ENCODE measurements at regions not wholly inside any gene's neighbourhood (a gene's known extent, or its start where the extent isn't known, plus 50 kb on each side); places are given as distances from the start of the nearest gene placed in this dataset.

DNA sequence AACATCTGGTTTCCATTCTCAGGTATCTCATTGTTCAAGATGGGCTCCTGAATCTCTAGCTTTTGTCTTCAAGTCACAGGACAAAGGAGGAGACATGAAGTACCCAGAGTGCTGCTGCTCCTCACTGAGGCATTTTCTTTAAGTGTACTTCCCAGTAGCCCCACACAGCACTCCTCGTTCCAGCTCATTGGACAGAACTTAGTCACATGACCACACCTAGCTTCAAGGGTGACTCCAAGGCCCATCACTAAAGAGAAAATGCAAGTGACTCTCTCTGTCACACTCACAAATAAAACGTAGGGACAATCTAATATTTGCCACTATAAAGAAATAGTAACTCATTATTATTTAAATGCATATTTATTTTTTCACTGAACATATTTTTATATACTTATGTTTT, 58.3 kb upstream of the NEUROD6 start:
- DNase-seq (ENCODE audit: low spot score): no peak
- intact Hi-C loops (cut with DNase I): no loop called here

DNA sequence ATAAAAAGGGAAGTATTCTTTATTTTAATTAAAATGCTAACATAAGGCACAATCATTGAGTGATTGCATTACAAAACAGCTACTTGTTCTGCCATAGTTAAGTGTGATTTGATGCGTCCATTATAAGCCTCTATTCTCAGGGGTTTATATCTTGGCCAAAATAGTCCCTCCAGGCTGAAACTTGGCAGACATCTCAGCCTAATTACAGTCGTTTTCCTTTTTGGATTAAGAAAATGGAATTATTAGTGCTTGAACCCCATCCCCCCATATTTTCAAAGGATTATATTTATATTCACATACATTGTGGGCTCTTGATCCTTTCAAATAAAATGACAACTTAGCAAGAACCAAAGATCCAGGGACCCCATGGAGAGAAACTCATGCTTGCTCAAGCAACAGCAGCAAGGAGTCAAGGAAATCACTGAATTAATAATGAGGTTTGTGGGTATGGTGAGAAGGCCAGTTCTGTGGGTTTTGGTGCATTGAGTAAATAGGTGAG, 66.7 kb upstream of the NEUROD6 start:
- intact Hi-C loops (cut with DNase I): no loop called here
- no peak for DNase-seq (ENCODE audit: low spot score)

DNA sequence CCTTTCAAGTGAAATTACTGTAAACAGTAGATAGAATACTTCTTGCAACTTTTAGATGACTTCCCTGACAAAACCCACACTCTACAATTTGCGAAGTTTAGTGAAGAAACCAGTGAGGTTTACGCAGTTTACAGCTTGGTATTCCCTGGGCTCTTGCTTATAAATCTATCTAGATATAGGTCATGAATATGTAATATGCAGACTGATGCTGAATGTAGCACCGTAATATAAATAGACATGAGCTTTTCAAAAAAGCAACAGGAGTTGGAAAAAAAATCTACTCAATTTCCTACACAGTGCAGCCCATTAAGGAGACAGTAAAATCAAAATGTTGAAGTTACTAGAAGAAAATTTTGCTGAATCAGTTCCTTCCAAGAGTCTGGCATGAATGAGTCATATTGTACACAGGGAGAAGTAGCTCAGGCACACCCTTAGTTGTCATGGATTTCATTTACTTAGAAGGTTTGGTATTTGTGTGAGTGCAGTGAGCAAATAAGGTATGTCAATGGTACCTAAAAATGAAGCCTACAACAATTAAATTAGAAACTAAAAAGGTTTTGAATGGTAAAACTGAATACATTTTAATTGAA, 67.7 kb upstream of the NEUROD6 start:
- no peak for DNase-seq (ENCODE audit: low spot score)
- intact Hi-C loops (cut with DNase I): no loop called here

DNA sequence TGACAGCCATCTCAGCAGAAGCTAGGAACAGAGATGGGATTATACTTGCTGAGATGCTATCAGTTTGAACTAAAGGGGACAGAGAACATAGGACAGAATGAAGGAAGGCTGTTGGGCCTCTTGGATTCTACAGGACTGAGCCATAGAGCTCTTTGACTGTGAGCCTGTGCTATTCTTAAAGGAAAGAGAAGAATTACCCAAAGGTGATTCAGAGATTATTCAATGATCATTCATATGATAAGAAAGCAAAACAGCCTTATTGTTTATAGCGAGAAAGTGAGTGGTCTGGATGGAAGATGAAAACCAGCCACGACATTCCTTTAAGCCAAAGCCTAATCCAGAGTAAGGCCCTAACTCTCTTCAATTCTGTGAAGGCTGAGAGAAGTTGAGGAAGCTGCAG, 69.7 kb upstream of the NEUROD6 start:
- intact Hi-C loops (cut with DNase I): no loop called here
- no peak for DNase-seq (ENCODE audit: low spot score)

DNA sequence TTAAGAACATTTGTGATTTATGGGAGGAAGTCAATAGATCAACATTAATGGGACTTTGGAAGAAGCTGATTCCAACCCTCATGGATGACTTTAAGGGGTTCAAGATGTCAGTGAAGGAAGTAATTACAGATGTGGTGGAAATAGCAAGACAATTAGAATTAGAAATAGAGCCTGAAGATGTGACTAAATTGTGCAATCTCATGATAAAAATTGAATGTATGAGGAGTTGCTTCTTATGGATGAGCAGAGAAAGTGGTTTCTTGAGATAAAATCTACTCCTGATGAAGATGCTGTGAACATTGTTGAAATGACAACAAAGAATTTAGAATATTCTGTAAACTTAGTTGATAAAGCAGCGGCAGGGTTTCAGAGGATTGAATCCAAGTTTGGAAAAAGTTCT, 70.9 kb upstream of the NEUROD6 start:
- no peak for DNase-seq (ENCODE audit: low spot score)
- intact Hi-C loops (cut with DNase I): no loop called here

GRCh38 chr7:31413766-31414165, 73.2 kb upstream of the NEUROD6 start:
- no peak for DNase-seq (ENCODE audit: low spot score)
- intact Hi-C loops (cut with DNase I): no loop called here

- no peak for DNase-seq (ENCODE audit: low spot score)
- intact Hi-C loops (cut with DNase I): no loop called here
Observed at GRCh38 chr7:31416381-31416870, 75.9 kb upstream of the NEUROD6 start.

GRCh38 chr7:31418928-31419327, 78.4 kb upstream of the NEUROD6 start:
- DNase-seq (ENCODE audit: low spot score): no peak
- intact Hi-C loops (cut with DNase I): no loop called here

DNA sequence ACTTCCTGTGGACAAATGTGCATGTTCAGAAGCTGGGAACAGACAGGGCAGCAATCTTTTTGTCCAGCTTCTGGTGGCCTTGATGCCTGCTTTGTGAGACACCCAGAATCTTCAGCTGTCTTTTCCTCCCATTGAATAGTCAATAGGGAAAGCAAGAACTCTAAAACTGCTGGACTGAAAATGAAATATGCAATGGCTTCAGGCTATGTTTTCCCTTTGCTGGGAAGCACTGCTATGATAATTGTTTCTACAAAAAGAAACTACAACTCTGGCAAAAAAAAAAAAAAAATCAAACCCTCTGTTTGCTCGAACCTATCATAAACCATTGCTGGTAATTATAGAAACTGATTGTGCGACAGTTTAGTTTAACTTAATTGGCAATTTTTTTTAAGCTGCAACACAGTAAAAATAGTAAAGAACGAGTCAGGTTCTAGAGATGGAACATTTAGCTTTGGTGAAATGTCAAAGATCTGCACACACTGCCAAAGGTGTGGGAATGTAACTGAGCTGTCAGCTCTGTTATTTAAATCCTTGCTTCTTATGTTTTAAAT, 79.1 kb upstream of the NEUROD6 start:
- intact Hi-C loops (cut with DNase I): no loop called here
- no peak for DNase-seq (ENCODE audit: low spot score)

- intact Hi-C loops (cut with DNase I): no loop called here
- no peak for DNase-seq (ENCODE audit: low spot score)
Observed at GRCh38 chr7:31420948-31421347, 80.4 kb upstream of the NEUROD6 start.

- intact Hi-C loops (cut with DNase I): no loop called here
- no peak for DNase-seq (ENCODE audit: low spot score)
Observed at GRCh38 chr7:31421607-31422006, 81.1 kb upstream of the NEUROD6 start.

GRCh38 chr7:31423994-31424393, 83.5 kb upstream of the NEUROD6 start:
- no peak for DNase-seq (ENCODE audit: low spot score)
- intact Hi-C loops (cut with DNase I): no loop called here

GRCh38 chr7:31432176-31432575, 81.7 kb upstream of the ITPRID1 start:
- intact Hi-C loops (cut with DNase I): no loop called here
- no peak for DNase-seq (ENCODE audit: low spot score)

GRCh38 chr7:31432836-31433340, 81.0 kb upstream of the ITPRID1 start:
- intact Hi-C loops (cut with DNase I): no loop called here
- no peak for DNase-seq (ENCODE audit: low spot score)

DNA sequence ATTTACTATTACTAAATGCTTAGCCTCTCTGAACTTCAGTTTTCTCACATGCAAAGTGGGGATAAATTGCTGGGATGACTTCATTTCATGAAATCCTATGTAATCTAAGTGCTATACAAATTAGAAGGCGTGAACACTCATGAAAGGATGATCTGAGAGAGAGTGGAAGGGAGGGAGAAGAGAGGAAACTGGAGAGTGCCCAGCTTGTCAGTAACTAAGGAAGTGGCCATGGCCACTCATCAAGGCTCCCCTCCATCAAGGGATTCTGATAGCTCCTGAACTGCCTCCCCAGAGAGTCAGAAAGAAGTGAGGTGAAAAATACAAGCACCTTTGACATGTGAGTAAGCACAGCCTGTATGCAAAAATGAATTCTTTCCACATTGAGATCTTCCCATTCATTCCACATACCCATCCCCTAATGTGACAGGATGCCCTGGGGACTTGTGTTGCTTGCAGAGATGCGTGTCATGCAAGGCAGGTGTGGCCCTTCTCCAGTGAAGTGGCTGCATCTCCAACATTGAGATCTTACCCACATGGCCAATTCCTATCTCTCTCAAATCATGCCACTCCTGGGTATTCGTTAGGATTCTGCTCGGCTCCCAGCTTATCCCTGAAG, 76.5 kb upstream of the ITPRID1 start:
- intact Hi-C loops (cut with DNase I): no loop called here
- DNase-seq (ENCODE audit: low spot score): no peak

GRCh38 chr7:31439165-31439564, 74.7 kb upstream of the ITPRID1 start:
- no peak for DNase-seq (ENCODE audit: low spot score)
- intact Hi-C loops (cut with DNase I): no loop called here

DNA sequence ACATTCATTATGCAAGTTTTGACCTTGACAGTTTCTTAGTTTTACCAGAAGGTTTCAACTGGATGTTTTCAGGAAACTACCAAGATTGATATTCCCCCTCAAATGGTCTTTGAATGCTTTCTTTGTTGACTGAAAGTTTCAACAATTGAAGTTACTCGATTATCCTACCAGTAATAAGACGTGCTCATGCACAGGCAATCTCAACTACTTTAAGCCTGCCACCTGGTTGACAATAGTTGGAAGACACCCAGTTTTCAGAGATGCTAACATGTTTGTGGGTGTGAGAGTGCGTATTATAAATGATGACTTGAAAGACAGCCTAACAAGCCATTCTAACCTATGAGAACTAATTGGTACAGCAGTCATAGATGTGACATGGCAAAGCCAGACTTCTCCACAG, 73.4 kb upstream of the ITPRID1 start:
- DNase-seq (ENCODE audit: low spot score): no peak
- intact Hi-C loops (cut with DNase I): loop anchor here (5.0 kb wide), 1 partner anchor 297 kb away; no protein-coding TSS in a partner anchor

GRCh38 chr7:31442626-31443025, 71.3 kb upstream of the ITPRID1 start:
- DNase-seq (ENCODE audit: low spot score): no peak
- intact Hi-C loops (cut with DNase I): loop anchor here (5.0 kb wide), 1 partner anchor 295 kb away; no protein-coding TSS in a partner anchor

DNA sequence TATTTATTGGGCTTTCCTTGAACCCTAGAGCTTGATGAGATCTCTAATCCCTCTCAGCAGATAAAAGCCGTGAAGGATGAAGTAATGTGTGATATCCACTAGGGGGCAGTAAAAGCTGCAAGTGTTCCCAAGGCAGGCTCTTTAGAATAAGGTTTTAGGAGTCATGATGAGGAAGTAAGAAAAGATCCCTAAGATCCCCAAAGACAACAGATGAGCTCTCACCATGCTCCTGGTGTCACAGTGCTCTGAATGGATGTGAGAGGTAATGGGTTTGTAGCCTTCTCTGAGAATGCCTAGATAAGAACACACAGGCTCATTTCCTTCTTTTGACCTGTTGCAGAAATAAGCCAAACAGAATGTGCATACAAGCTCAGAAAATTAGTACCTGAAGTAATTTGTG, 70.4 kb upstream of the ITPRID1 start:
- intact Hi-C loops (cut with DNase I): loop anchor here (5.0 kb wide), 1 partner anchor 294 kb away; no protein-coding TSS in a partner anchor
- DNase-seq (ENCODE audit: low spot score): no peak

DNA sequence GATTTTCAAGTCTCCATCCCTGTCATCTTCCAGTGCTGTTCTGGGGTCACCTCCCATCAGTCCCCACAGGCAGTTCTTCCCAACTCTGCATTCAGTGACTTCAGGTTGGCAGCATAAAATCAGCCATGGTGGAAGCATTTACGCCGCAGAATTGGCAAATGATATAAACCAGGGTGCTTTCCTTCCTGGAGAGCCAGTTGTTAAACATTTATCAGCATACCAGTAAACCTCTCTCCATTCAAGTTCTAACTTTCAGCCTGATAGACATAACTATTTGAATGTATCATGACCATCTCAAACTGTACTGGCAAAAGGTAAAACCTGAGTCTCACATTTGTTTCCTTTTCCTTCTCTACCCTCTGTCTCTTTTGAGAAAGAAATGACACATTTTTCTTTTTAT, 69.7 kb upstream of the ITPRID1 start:
- intact Hi-C loops (cut with DNase I): loop anchor here (2.0 to 5.0 kb wide), 2 partner anchors 191 to 293 kb away; no protein-coding TSS in a partner anchor
- no peak for DNase-seq (ENCODE audit: low spot score)

Measured in cardiac septum (tissue), 1 donor.